PFSK-1 (cell line): ENCODE measurements at regions not wholly inside any gene's neighbourhood (a gene's known extent, or its start where the extent isn't known, plus 50 kb on each side); places are given as distances from the start of the nearest gene placed in this dataset.

ENCODE experiments used
- FOXP2 ChIP-seq: optimal IDR thresholded peaks from 2 replicates; pipeline ENCODE3; 2011; ENCODE audit warnings: borderline replicate concordance, control low read depth, inconsistent platforms; ENCODE audit not compliant: insufficient read depth; ENCODE audit errors: extremely low read length, extremely low read depth
- POLR2AphosphoS5 ChIP-seq: IDR thresholded peaks from 2 replicates; pipeline ENCODE4 v1.6.1; 2012; ENCODE audit warnings: low read depth, mild to moderate bottlenecking, control low read depth, low read length, moderate library complexity
- REST ChIP-seq, 2 experiments: IDR thresholded peaks; 2 replicates each; pipeline versions ENCODE4 v1.6.1 to v1.8.0; 2011 to 2012; ENCODE audit warnings: low read depth in 2 of 2, low read length in 2 of 2, control low read depth in 1 of 2, inconsistent platforms in 1 of 2, mild to moderate bottlenecking in 1 of 2, moderate library complexity in 1 of 2; ENCODE audit not compliant: insufficient read depth in 1 of 2
- SIN3A ChIP-seq: IDR thresholded peaks from 2 replicates; pipeline ENCODE4 v1.6.1; 2012; ENCODE audit warnings: mild to moderate bottlenecking, low read length, moderate library complexity, borderline replicate concordance; ENCODE audit not compliant: insufficient read depth
- TAF1 ChIP-seq: IDR thresholded peaks from 2 replicates; pipeline ENCODE4 v1.6.1; 2012; ENCODE audit warnings: low read length, control low read depth, borderline replicate concordance; ENCODE audit not compliant: insufficient read depth

- TF ChIP-seq FOXP2 (no peak), REST (IDR thresholded peaks at IDR 0.05; ENCODE audit: insufficient read depth in 1 of 2, low read depth in 2 of 2, low read length in 2 of 2) (no peak), SIN3A (no peak), POLR2AphosphoS5 (no peak), TAF1 (no peak)
These were observed 1063.2 kb upstream of the ACO1 start for GRCh38 chr9:31321256-31321655.

GRCh38 chr9:31321686-31322085 is 1062.8 kb upstream of the ACO1 start:
- TF ChIP-seq POLR2AphosphoS5, result no peak
- no peak for TF ChIP-seq SIN3A
- no peak for TF ChIP-seq REST (IDR thresholded peaks at IDR 0.05; ENCODE audit: insufficient read depth in 1 of 2, low read depth in 2 of 2, low read length in 2 of 2)
- TF ChIP-seq FOXP2, result no peak
- TF ChIP-seq TAF1, result no peak

GRCh38 chr9:31323726-31324444 is 1060.6 kb upstream of the ACO1 start:
- TF ChIP-seq SIN3A (no peak), REST (IDR thresholded peaks at IDR 0.05; ENCODE audit: insufficient read depth in 1 of 2, low read depth in 2 of 2, low read length in 2 of 2) (no peak), FOXP2 (no peak)

GRCh38 chr9:31325778-31326177 is 1058.7 kb upstream of the ACO1 start:
- TF ChIP-seq TAF1, result no peak

GRCh38 chr9:31334837-31335528 is 1049.5 kb upstream of the ACO1 start:
- TF ChIP-seq REST (IDR thresholded peaks at IDR 0.05; ENCODE audit: insufficient read depth in 1 of 2, low read depth in 2 of 2, low read length in 2 of 2) (no peak), FOXP2 (no peak), POLR2AphosphoS5 (no peak), SIN3A (no peak), TAF1 (no peak)
